ENCODE measurements at regions not wholly inside any gene's neighbourhood (a gene's known extent, or its start where the extent isn't known, plus 50 kb on each side); places are given as distances from the start of the nearest gene placed in this dataset.

GRCh38 chr16:80285104-80285503 is 255.7 kb upstream of the DYNLRB2 start:
- no peak for DNase-seq (ENCODE audit: low spot score in 2 of 2)
- WGBS, 2 donors: 74 to 84% methylated on average over 2 of the region's 2 CpGs

GRCh38 chr16:80283466-80284392 is 257.1 kb upstream of the DYNLRB2 start:
- H3K27me3 ChIP-seq: no peaks in the 10 kb centered on the region
- no peak overlapping the region for H3K4me3 ChIP-seq
- H3K4me1 ChIP-seq: no peaks in the 10 kb centered on the region
- H3K9me3 ChIP-seq: no peaks in the 10 kb centered on the region
- no peak overlapping the region for H3K27ac ChIP-seq
- DNase-seq (ENCODE audit: low spot score in 2 of 2): no peak
- no peaks in the 10 kb centered on the region for H3K36me3 ChIP-seq
- TF ChIP-seq CTCF (IDR thresholded peaks at IDR 0.05): no peak
- no peak for TF ChIP-seq EP300 (IDR thresholded peaks at IDR 0.05)
- no peak for TF ChIP-seq POLR2A (IDR thresholded peaks at IDR 0.05)
- WGBS, 2 donors: 90% methylated on average over 2 of the region's 2 CpGs

More at GRCh38 chr16:80285104-80285503, 255.7 kb upstream of the DYNLRB2 start:
- TF ChIP-seq POLR2A (IDR thresholded peaks at IDR 0.05): no peak
- TF ChIP-seq CTCF (IDR thresholded peaks at IDR 0.05): no peak
- no peak for TF ChIP-seq EP300 (IDR thresholded peaks at IDR 0.05)
- Histone ChIP-seq H3K36me3 (no peaks in the 10 kb centered on the region), H3K9me3 (no peaks in the 10 kb centered on the region), H3K4me3 (no peak overlapping the region), H3K27ac (no peak overlapping the region), H3K4me1 (no peaks in the 10 kb centered on the region), H3K27me3 (no peaks in the 10 kb centered on the region)

GRCh38 chr16:80280557-80280956 is 260.2 kb upstream of the DYNLRB2 start:
- no peaks in the 10 kb centered on the region for H3K9me3 ChIP-seq
- TF ChIP-seq POLR2A (IDR thresholded peaks at IDR 0.05) (no peak), CTCF (IDR thresholded peaks at IDR 0.05) (no peak), EP300 (IDR thresholded peaks at IDR 0.05) (no peak)
- H3K4me1 ChIP-seq: no peaks in the 10 kb centered on the region
- 85 to 92% methylated on average over 7 of the region's 7 CpGs for WGBS, 2 donors
- H3K27ac ChIP-seq: no peak overlapping the region
- DNase-seq (ENCODE audit: low spot score in 2 of 2): no peak
- no peaks in the 10 kb centered on the region for H3K36me3 ChIP-seq
- H3K27me3 ChIP-seq: no peaks in the 10 kb centered on the region
- no peak overlapping the region for H3K4me3 ChIP-seq

GRCh38 chr16:80279656-80280055 is 261.1 kb upstream of the DYNLRB2 start:
- Histone ChIP-seq H3K4me3 (no peak overlapping the region), H3K27ac (no peak overlapping the region), H3K9me3 (no peaks in the 10 kb centered on the region), H3K36me3 (no peaks in the 10 kb centered on the region), H3K27me3 (no peaks in the 10 kb centered on the region), H3K4me1 (no peaks in the 10 kb centered on the region)
- 89 to 90% methylated on average over 4 of the region's 4 CpGs for WGBS, 2 donors
- TF ChIP-seq CTCF (IDR thresholded peaks at IDR 0.05) (no peak), EP300 (IDR thresholded peaks at IDR 0.05) (no peak), POLR2A (IDR thresholded peaks at IDR 0.05) (no peak)
- no peak for DNase-seq (ENCODE audit: low spot score in 2 of 2)

- H3K27me3 ChIP-seq: no peaks in the 10 kb centered on the region
- 47 to 59% methylated on average over 4 to 5 of the region's 5 CpGs for WGBS, 2 donors
- H3K27ac ChIP-seq: no peak overlapping the region
- H3K36me3 ChIP-seq: no peaks in the 10 kb centered on the region
- no peaks in the 10 kb centered on the region for H3K4me1 ChIP-seq
- DNase-seq (ENCODE audit: low spot score in 2 of 2): no peak
- no peaks in the 10 kb centered on the region for H3K9me3 ChIP-seq
- no peak overlapping the region for H3K4me3 ChIP-seq
- no peak for TF ChIP-seq EP300 (IDR thresholded peaks at IDR 0.05)
- no peak for TF ChIP-seq CTCF (IDR thresholded peaks at IDR 0.05)
- TF ChIP-seq POLR2A (IDR thresholded peaks at IDR 0.05): no peak
Observed at GRCh38 chr16:80277182-80277581, 263.6 kb upstream of the DYNLRB2 start.
